ENCODE measurements at regions not wholly inside any gene's neighbourhood (a gene's known extent, or its start where the extent isn't known, plus 50 kb on each side); places are given as distances from the start of the nearest gene placed in this dataset.
"Not testable (repeated sequence)": the region's sequence is repeated elsewhere in the genome, so short reads cannot be mapped to it uniquely, and the experiment has no call there.

DNA sequence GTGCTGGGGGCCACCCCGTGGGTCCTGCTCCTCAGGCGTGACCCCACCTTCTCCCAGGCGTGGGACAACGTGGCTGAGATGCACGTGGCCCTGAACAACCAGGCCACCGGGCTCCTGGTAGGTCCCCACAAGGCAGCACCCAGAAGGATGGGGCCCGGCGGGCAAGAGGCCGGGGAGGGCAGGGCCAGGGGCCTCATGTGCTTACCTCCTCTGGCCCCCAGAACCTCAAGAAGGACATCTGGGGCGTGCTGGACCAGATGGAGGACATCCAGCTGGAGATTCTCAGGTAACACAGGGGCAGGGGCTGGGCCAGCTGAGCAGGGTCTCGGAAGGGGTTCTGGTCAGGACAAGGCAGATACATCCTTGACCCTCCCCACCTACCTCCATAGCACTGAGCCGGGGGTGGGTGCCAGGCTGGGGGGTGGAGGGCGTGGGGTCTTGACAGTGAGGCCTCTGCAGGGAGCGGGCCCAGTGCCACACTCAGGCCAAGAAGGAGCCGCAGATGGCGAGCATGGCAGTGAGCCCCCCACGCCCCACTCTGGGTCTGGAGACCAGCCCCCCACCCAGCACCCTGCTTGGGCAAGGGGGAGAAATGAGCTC lies 186.3 kb downstream of the IGLL1 start:
- no peak for DNase-seq

DNA sequence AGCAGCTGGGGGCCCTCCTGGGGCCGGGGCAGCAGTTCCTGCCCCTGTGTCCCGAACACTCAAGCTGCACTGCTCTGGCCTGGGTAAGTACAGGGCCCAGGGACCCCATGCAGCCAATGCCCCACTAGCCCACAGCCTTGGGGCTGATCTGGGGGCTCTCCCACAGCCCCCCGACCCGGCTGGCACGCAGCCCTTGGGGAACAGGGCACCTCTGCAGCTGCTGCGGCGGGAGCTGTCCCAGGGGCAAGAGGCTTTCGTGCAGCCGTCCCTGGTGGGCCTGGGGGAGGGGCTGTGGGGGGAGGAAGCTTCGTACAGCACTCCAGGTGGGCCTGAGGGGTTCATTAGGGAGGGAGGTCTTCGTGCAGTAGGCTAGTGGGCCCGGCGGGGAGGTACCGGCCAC lies 186.9 kb downstream of the IGLL1 start:
- not testable (repeated sequence) for DNase-seq

DNA sequence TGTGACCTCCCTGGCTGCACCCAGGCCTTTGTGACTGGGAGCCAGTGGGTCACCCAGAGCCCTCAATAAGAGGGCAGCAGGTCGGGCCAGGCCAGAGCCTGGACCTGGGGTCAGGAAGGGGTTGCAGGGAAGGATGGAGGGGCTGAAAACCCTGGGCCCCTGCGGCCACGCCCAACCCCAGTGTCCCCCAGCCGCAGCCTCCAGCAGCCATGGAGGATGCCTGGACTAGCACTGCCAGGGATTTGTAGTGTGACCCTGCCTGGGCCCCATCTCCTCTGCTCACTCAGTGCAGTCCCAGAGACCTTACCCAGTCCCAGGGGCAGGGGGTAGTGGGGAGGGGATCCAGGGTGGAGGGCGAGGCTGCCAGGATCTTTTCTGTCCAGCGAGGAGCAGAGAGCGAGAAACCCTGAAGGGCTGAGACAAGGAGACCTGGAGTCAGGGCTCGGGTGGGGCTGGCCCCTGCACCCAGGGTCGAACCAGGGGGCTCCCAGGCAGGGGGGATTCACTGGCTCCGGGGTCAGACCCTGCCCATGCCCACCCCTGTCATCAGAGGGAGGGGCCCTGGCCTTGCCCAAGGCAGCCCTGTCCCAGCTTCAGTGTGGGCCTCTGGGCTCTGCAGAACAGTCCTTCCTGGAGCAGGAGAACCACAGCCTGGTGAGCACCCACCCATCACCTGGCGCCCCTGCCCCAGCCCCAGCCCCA lies 187.5 kb downstream of the IGLL1 start:
- DNase-seq: no peak

DNA sequence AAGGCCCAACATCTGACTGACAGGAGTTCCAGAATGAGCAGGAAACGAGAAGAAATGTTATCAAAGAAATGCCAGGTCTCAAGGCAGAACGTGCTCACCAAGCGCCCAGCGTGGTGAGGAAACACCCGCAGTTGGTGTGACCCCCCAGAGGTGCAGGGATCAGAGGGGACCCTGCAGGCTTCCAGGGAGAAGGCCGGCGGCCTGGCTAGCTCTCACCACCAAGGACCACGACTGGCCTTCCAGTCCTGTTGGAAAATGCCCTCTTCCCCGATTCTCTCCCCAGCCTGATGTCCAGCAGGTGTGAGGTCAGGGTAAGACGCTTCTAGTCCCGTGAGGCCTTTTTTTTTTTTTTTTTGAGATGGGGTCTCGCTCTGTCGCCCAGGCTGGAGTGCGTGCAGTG lies 189.1 kb downstream of the IGLL1 start:
- DNase-seq: no peak

DNA sequence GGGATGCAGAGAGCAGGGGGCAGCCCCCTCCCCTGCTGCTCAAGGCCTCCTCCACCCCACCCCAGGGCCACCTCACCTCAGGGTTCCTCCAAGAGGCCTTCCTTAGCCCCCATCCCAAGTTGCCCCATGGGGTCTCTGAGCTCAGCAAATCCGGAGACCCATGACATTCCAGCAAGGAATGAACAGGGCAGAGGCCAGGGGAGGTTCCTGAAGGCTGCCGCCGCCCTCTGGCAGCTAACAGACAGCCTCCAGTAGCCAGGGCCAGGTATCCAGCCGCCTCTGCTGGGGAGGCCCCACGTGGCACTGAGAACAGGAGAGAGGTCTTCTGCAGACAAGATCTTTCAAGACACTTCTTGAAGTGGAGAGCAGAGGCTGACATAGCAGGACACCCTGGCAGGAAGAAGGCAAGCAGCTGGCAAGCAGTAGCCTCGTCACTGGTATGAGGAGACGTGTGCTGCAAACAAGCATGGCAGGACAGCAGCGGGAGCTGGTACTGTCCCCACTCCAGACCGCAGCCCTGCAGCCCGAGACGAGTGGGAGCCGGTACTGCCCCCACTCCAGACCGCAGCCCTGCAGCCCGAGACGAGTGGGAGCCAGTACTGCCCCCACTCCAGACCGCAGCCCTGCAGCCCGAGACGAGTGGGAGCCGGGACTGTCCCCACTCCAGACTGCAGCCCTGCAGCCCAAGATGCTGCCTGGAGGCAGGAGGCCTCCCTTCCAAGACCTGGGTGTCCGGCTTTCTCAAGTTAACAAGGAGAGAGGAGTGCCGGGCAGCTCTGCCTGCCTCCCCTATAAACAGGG lies 190.6 kb downstream of the IGLL1 start:
- DNase-seq: no peak

DNA sequence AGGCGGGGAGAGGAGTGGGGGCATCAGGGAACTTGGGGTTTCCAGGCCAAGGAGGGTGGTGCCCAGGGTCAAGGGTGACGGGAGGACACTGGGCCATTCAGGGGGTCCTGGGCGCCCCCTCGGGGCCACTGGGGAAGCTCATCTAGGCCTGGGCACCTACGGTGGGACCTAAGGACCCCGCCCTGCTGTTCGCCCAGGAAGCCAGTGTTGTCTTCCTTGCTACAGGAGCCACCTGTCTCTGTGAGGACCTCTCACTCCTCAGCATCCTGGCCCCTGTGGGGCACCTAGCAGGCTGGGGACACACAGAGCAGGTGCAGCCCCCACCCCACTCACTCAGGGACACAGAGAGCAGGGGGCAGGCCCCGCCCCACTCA lies 191.6 kb downstream of the IGLL1 start:
- DNase-seq: no peak

DNA sequence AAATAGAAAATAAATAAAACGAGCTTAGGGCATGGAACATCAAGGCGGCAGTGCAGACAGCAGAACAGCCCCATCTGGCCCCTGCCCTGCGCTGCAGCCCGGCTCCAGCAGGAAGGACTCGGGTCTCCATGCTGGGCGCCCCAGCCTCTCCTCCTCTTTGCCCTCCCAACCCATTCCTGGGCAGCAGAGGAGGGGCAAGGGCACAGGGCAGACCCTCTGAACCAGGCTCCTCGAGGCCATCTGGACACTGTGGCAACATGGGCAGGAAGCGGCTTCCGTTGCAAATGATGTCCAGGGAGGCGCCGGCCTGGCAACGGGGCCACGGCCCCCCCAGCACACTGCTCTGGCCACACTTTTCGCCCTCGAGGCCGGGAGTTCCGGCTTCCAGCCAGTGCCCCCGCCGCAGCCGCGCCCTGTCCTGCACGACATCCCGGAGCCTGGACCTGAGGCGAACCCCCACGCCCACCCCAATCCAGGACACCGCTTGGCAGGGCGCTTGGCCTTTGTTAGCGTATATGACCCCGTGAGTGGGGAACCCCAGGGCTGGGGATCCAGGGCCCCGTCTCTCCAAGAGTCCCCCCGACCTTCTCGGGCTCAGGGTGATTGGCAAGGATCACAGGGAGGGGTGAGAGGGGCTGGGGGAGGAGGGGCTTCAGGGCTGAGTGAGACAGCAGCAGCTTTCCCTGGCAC lies 192.1 kb downstream of the IGLL1 start:
- no peak for DNase-seq

DNA sequence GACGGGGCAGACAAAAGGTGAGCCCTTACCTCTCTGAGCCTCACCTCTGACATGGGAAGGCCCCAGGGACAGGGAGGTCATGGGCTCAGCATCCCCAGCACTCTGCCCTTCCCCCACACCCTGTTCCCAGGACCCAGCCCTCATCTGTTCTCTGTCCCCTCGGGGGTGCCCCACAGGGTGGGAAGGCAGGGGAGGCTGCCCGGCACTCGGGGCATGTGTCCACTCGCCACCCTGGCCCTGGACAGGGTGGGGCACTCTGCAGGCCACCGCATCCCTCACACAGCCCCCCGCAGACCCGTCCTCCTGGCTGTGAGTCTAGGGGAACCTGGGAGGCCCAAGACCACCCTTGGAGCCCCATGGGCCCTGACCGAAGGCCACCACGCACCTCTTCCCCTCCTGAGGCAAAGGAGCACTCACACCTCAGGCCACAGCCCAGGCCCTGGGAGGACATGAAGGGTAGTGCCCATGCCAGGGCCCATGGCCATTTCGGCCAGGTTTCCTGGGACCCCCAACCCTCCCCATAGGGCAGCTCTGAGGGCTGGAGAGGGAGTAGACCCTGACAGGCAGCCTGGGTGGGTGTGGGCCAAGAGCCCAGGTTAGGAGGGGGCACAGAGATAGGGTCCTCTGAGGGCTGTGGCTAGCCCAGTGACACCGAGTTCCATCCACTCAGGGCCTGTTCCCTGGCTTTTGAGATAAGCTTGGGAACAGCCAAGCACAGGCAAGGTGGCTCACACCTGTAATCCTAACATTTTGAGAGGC lies 193.1 kb downstream of the IGLL1 start:
- no peak for DNase-seq

DNA sequence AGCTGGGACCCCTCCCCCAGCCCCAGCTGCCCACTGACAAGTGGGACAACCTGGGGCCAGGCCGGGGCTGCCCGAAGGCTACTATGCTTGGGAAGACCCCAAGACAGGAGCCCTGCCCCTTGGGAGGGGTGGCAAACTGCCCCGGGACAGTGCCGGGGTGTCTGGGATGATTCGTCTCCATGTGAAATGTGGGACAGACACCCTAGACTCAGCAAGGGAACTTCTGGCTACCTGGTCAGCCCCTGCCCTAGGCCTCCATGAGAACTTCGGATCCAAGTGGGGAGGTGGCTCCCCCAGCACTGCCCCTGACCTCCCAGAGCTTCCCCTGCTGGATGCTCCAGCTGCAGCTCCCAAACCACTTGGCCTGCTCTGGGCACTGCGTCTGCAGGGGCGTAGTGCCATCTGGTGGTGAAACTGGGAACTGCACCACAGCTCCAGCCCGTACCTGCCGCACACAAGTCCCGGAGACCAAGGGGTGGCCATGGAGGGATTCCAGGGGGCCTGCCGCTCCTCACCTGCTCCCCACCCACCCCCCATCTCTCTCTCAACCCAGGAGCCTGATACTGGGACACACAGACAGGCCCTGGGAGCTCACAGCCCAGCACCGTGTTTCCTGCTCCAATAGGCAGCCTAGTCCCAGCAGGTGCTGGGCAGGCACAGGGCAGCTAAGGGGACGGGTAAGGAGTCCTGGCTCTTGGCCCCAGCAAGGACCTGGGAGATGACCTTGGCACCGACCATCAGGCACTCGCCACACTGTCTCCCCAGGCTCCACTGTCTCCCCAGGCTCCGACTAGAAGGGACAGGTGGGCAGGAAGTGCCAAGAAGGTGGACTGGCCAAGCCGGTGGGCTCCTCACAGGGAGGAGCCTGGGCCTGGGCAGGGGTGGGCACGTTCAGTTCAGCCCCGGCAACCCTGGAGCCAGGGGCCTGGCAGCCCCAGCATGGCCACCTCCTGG lies 194.1 kb downstream of the IGLL1 start:
- DNase-seq: peak; percentile 85 to 91

DNA sequence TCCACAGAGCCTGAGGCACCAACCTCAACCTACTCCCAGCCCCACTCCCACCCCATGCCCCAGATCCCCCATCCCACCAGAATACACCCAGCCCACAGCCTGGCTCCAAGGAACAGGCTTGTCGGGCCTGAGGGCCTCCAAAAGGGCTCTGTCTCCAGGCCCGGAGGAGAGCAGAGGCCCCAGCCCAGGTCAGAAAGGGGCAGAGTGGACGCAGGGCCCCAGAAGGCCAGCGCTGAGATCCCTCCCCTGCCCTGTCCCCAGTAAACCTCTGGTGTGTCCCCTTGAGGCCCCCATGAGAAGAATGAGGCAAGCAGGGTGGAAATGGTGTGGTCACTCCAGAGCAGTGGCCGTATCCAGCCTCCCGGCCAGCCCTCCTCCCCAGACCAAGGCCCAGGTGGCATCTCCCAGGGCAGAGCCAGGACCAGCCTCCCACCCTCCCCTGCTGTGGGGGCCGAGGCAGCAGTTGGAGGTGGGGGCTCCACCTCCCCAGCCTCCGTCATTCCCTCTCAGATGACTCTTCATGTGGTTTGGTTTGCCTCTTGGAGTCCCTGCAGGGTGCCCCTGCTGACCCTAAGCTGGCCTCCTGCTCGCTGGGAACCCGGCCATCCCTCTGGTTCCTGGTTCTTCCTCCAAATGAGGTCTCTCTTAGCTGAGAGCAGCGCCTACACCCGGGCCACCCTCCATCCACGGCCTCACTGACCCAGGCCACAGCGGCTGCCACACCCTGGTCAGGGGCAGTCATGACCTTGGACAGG lies 195.0 kb downstream of the IGLL1 start:
- no peak for DNase-seq

DNA sequence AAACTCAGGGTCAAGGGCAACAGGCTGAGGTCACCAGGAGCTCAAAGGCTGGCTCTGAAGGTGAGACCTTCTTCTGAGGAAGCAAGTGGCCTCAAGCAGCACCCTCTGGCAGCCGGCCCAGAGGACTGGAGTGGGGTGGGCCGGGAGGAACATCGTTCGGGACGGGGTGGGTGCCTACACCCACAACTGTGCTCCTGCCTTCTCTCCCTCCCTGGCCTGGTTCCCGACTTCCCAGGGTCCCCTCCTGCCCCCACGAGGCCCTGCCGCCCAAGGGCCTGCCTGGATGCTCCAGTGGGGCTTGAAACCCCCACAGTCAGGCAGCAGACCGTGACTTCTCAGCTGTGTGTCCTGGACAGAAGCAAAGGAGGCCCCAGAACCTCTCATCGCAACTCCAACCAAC lies 195.7 kb downstream of the IGLL1 start:
- DNase-seq: no peak

DNA sequence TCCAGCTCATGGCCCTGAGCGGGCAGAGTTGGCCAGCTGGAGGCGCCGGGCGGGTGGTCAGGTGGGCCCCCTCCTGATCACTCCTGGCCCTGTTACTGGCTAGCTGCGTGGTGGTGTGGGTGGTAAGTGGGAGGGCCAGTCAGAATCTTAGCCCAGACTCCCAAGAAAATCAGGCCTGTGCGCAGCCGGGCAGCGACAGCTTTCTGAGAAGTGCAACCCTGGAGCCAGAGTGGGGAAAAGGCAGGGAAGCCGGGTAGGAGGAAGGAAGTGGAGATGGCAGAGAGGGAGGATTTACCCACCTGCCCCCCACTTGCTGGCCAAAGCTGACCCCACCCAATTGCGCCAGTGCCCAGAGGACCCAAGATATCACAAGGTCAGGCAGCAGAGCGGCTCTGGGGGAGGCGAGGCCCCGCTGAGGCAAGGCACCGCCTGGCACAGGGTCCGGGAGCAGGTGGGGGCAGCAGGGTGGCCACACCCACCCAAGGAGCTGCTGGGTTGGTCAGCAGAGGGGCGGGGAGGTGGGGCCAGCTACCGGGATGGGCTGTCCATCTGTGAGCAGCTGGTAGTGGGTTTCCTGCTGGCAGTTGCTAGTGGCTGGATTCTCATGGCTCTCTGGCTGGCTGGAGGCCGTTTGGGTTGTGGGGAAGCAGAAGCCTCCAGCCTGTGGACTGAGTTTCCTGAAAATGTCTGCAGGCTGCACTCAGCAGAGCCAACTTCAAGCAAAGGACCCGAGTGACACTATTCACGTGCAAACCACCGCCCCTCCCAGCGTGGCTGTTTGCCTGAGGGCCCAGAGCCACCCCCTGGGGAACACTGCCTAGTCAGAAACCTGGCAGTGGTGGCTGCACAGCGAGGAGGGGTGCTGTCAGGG lies 196.4 kb downstream of the IGLL1 start:
- no peak for DNase-seq

DNA sequence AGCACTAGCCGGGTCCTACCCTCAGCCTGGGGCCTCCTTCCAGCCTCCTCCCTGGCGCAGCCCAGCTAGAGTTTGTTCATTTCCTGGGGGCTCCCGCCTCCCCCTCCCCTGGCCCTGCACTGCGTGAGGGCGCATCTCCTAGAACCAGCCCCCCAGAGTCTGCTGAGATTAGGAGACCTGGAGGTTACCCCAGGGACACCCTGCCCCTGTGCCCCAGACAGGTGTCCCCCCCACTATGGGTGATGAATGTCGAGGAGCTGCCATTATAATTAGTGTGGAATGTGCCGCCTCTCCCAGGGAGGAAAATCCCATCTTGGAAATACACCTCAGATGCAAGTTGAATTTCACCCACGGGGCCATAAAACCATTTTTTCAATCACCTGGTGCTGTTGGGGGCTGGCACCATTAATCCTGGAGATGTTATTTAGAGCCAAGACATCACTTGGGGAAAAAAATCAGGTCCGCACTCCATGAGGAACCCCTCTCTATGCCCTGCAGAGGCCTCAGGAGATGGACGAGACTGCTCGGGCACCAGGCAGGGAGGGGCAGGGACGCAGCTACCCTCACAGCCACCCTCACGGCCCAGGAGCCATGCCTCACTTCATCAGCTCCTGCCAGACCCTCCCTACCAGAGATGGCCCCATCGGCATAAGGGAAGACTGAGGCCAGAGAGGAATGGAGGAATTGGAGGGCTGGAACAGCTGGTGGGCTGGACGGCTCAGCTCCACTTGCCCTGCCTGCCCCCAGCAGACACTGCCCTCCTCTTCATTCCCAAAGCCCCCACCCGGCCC lies 197.5 kb downstream of the IGLL1 start:
- no peak for DNase-seq

DNA sequence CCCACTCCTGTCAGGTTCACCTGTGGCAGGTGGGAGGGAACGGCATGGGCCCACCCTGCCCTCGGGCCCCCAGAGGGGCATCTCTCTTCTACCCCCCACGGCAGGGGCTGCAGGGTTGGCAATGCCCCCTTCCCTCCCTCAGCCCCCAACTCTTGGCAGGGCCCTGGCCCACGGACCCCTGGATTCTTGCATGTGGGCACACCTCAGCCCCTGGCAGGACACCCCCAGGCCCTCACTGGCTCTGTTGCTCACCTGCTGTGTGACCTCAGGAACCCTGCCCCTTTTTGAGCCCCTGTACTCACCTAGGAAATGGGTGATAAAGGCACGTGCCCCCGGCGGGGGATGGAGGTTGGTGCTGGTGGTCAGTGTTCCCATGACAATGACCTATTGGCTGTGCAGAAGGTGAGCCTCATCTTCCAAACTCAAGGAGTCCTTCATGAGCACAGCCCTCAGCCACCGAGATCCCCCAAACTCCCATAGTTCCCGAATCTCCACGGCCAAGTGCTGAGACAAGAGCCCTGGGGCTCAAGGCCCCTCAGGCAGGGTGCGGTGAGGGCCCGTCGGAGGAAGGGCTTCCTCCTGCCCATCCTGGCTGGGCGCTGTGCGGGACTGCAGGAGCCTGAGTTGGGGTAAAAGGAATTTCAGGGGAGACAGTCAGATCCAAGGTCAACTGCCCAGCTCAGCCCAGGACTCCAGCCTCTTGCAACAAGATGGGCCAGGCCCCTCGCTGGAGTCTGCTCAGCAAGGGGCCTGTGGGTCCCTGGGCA lies 198.2 kb downstream of the IGLL1 start:
- DNase-seq: no peak

DNA sequence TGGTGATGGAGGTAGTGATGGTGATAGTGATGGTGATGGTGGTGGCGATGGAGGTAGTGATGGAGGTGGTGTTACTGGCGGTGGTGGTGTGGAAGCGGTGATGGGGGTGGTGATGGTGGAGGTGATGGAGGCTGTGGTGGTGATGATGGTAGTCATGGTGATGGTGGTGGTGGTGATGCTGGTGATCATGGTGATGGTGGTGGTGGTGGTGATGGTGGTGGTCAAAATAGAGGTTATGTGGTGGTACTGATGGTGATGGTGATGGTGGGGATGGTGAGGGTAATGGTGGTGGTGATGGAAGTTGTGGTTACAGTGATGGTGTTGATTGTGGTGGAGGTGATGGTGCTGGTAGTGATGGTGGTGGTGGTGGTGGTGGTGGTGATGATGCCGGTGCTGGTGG lies 199.2 kb downstream of the IGLL1 start:
- no peak for DNase-seq

DNA sequence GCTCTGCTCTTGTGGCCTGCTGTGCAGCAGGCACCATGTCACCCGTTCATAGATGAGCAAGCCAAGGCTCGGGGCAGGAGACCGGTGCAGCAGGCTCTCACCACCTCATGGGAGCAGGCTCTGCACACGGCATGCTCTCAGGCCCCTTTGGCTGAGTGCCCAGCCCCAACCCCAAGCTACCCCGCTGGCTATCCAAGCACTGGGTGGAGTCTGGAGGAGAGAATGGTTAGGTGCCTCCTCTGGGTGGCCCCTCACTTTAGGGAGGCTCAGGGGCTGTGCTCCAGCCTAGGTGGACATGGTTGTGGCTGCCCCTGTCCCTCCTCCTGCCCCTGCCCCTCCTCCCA lies 199.9 kb downstream of the IGLL1 start:
- no peak for DNase-seq

DNA sequence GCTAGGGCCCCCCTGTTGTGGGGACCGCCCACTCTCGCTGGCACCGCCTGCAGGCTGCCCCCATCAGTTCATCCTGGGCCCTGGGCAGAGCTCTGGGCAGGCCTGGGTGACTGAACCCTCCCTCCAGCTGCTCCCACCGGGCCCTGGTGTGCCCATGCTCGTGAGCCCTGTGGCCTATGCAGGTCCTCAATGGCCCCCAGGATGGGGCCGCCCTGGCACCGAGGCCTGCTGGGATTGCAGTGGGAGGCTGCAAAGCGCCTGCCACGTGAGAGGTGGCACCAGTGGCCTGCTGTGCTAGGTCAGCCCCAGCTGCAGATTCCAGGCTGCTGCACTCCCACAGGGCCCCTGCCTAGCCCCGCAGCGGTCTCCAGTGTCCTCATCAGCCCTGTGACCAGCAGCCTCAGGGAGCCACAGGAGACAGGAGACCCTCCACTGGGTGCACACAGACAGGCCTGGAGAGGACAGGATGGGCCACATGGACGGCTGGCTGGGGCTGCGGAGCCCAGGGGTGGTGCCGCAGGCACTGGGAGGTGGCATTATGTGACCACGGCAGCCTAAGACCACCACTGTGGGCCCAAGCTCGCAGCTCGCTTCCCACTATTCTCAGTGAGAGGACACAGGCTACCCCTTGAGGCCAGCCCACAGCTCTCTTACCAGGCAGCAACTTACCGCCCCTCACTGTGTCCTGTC lies 199.4 kb downstream of the BCR start:
- not testable (repeated sequence) for DNase-seq

DNA sequence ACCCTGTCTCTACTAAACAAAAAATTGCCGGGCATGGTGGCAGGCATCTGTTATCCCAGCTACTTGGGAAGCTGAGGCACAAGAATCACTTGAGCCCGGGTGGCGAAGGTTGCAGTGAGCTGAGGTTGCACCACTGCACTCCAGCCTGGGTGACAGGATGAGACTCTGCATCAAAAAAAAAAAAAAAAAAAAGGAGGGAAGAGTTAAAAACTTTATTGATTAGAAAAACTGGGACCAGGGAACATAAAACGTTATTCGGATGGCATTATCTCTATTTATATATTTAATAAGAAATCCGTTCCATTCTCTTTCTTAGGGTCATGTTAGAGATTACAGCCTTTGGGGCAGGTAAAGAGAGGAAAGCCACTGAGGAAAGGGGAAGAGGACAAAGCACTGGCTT lies 197.5 kb downstream of the BCR start:
- no peak for DNase-seq
